Panc1 (cell line): ENCODE measurements at regions not wholly inside any gene's neighbourhood (a gene's known extent, or its start where the extent isn't known, plus 50 kb on each side); places are given as distances from the start of the nearest gene placed in this dataset.

Experiments
- ATAC-seq: fragments of 200-7000 bp; cut with Tn5 transposase; 2 replicates; pipeline ENCODE4 v1.9.1; 2020; ENCODE audit warnings: mild to moderate bottlenecking, moderate library complexity
- BruUV-seq: library from RNA; stranded (reverse); fragments of 400-500 nt; replicated peaks from 2 replicates; lab custom pipeline; 2021; lab: Mats Ljungman, UMichigan
- CTCF ChIA-PET: fragments of 300-600 bp; sonication (Branson Sonifier 250); formaldehyde crosslinking; loops from one replicate; lab custom pipeline; 2022; ENCODE audit warnings: antibody characterized with exemption; lab: Charles Lee
- POLR2A ChIA-PET: fragments of 300-600 bp; sonication (Branson Sonifier 250); formaldehyde crosslinking; loops from one replicate; lab custom pipeline; 2022; ENCODE audit warnings: antibody characterized with exemption; lab: Charles Lee
- DNase-seq: peaks from one replicate; pipeline ENCODE4 v3.0.0-alpha.2; 2010; ENCODE audit warnings: low read depth, low spot score
- H3K27ac ChIP-seq: 2 replicates; pipeline ENCODE4 v1.5.1; 2011; ENCODE audit warnings: mild to moderate bottlenecking, low read length, inconsistent platforms
- H3K27me3 ChIP-seq: fragments of 200-500 bp; sonication (Bioruptor generic); 2 replicates; pipeline ENCODE4 v1.6.0; 2014; ENCODE audit warnings: low read length, inconsistent platforms; ENCODE audit not compliant: control insufficient read depth, insufficient read depth
- H3K36me3 ChIP-seq: fragments of 200-500 bp; sonication (Bioruptor generic); 2 replicates; pipeline ENCODE4 v1.5.1; 2014; ENCODE audit warnings: inconsistent platforms, mild to moderate bottlenecking, low read length, moderate library complexity; ENCODE audit not compliant: control insufficient read depth, insufficient read depth
- H3K4me1 ChIP-seq: 2 replicates; pipeline ENCODE4 v1.5.1; 2011; ENCODE audit warnings: inconsistent platforms, mild to moderate bottlenecking, low read length, moderate library complexity; ENCODE audit not compliant: control insufficient read depth, insufficient read depth
- H3K4me3 ChIP-seq, 2 experiments: 2 replicates each; pipeline ENCODE4 v1.5.1; 2011 to 2012; ENCODE audit warnings: low read depth in 2 of 2, low read length in 2 of 2, mild to moderate bottlenecking in 2 of 2, inconsistent platforms in 1 of 2, moderate library complexity in 1 of 2
- H3K9me3 ChIP-seq: fragments of 200-500 bp; sonication (Bioruptor generic); 2 replicates; pipeline ENCODE4 v1.5.1; 2014; ENCODE audit warnings: low read depth, mild to moderate bottlenecking, inconsistent platforms, low read length, moderate library complexity; ENCODE audit not compliant: control insufficient read depth, insufficient read depth
- POLR2AphosphoS5 ChIP-seq: IDR thresholded peaks from 2 replicates; pipeline ENCODE4 v1.6.1; 2012; ENCODE audit warnings: mild to moderate bottlenecking, low read depth, low read length, moderate library complexity
- SIN3A ChIP-seq: IDR thresholded peaks from 2 replicates; pipeline ENCODE4 v1.6.1; 2012; ENCODE audit warnings: low read depth, mild to moderate bottlenecking, low read length, moderate library complexity, borderline replicate concordance; ENCODE audit not compliant: insufficient read depth
- TCF7L2 ChIP-seq: IDR thresholded peaks from 2 replicates; pipeline ENCODE4 v1.6.1; 2011; ENCODE audit warnings: mild to moderate bottlenecking, low read depth, low read length, inconsistent platforms
- in situ Hi-C: cut with HindIII; loops from 2 replicates; pipeline ENCODE4 v1.10.0; 2016; ENCODE audit warnings: low sequenced_read_pairs, low pct_unique_long_range_greater_than_20kb
- intact Hi-C: fragments of 100-400 bp; cut with micrococcal nuclease; formaldehyde crosslinking; loops from one replicate; pipeline ENCODE4 v1.10.0; 2022; ENCODE audit not compliant: unreplicated experiment
- TF ChIP-seq, protein P1 (sequence below), 2 experiments: IDR thresholded peaks; 2 replicates each; pipeline ENCODE4 v1.6.1; 2011 to 2012; ENCODE audit warnings: low read depth in 2 of 2, control low read depth in 1 of 2, low read length in 1 of 2, mild to moderate bottlenecking in 1 of 2, moderate library complexity in 1 of 2; ENCODE audit not compliant: insufficient read depth in 1 of 2
- TF ChIP-seq, protein P2 (sequence below): fragments of 450-650 bp; IDR thresholded peaks from 2 replicates; pipeline ENCODE4 v1.5.1; 2017; ENCODE audit warnings: mild to moderate bottlenecking

DNA sequence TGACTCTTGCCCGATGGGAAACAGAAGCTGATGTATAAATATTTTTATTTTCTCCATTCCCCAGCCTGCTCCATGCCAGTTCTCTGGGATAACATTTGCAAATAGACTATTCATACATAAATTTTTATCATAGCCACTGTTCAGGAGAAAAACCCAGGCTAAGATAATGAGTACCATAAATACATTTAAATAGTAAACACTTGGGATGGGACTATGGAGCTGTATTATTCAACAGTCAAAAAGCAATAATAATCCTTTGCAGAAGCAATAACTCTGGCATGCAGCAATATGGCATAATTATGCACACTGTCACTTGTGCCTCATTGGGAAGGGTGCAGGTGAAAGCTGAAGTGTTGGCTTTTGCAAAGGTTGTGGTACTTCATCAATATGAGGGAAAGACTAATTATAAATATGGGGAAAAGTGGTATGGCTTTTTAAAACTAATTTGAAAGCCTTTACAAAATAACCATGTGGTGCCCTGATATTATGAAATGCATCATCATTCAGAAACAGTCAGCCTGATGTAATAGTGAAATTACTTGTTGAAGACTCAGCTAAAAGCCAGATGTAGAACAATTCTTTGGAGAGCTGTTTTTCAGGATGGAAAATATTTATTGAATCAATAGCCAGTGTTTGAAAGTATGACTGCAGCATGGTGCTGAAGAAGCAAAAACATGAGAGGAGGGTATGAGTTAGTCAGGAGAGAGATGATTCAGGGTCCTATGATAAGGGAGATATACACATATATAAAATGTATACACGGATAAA is 2476.7 kb downstream of the PCDH9 start:
- TF ChIP-seq, protein P1, sequence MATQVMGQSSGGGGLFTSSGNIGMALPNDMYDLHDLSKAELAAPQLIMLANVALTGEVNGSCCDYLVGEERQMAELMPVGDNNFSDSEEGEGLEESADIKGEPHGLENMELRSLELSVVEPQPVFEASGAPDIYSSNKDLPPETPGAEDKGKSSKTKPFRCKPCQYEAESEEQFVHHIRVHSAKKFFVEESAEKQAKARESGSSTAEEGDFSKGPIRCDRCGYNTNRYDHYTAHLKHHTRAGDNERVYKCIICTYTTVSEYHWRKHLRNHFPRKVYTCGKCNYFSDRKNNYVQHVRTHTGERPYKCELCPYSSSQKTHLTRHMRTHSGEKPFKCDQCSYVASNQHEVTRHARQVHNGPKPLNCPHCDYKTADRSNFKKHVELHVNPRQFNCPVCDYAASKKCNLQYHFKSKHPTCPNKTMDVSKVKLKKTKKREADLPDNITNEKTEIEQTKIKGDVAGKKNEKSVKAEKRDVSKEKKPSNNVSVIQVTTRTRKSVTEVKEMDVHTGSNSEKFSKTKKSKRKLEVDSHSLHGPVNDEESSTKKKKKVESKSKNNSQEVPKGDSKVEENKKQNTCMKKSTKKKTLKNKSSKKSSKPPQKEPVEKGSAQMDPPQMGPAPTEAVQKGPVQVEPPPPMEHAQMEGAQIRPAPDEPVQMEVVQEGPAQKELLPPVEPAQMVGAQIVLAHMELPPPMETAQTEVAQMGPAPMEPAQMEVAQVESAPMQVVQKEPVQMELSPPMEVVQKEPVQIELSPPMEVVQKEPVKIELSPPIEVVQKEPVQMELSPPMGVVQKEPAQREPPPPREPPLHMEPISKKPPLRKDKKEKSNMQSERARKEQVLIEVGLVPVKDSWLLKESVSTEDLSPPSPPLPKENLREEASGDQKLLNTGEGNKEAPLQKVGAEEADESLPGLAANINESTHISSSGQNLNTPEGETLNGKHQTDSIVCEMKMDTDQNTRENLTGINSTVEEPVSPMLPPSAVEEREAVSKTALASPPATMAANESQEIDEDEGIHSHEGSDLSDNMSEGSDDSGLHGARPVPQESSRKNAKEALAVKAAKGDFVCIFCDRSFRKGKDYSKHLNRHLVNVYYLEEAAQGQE (IDR thresholded peaks at IDR 0.05; ENCODE audit: insufficient read depth in 1 of 2, low read depth in 2 of 2, low read length in 1 of 2) = no peak
- TF ChIP-seq POLR2AphosphoS5 = no peak
- no peak for TF ChIP-seq TCF7L2
- TF ChIP-seq, protein P2, sequence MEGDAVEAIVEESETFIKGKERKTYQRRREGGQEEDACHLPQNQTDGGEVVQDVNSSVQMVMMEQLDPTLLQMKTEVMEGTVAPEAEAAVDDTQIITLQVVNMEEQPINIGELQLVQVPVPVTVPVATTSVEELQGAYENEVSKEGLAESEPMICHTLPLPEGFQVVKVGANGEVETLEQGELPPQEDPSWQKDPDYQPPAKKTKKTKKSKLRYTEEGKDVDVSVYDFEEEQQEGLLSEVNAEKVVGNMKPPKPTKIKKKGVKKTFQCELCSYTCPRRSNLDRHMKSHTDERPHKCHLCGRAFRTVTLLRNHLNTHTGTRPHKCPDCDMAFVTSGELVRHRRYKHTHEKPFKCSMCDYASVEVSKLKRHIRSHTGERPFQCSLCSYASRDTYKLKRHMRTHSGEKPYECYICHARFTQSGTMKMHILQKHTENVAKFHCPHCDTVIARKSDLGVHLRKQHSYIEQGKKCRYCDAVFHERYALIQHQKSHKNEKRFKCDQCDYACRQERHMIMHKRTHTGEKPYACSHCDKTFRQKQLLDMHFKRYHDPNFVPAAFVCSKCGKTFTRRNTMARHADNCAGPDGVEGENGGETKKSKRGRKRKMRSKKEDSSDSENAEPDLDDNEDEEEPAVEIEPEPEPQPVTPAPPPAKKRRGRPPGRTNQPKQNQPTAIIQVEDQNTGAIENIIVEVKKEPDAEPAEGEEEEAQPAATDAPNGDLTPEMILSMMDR = no peak
- TF ChIP-seq SIN3A = no peak
- no peak for ATAC-seq
- ChIA-PET POLR2A (no interaction called here), CTCF (interaction anchor here (0.7 kb wide), 1 partner anchor 141 kb away, joined by 4 read pairs; no protein-coding TSS in a partner anchor)
- DNase-seq = no peak
- intact Hi-C loops (no loop called here), in situ Hi-C loops (no loop called here)
- no TSS peak for BruUV-seq
- Histone ChIP-seq H3K4me3 (no peak overlapping the region), H3K36me3 (no peaks in the 10 kb centered on the region), H3K9me3 (no peaks in the 10 kb centered on the region), H3K4me1 (no peaks in the 10 kb centered on the region), H3K27me3 (no peaks in the 10 kb centered on the region), H3K27ac (no peak overlapping the region)

DNA sequence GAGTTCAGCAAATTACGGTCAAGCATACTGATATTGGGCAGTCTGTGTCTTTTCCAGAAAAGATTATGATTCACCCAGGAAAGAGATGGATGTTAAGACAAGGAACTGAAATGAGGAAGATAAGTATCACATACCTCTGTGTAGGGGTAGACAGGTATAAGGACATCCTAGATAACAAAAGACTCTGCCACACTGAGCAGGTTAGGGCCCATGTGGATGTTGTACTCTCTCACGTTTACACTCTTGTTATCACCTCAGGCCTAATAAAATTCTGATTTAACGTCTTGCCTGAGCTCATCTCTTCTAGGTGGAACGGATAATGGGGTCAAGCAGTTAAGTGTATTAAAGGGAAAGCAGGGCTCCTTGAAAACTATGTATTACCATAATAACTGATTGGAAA is 2480.8 kb downstream of the PCDH9 start:
- no TSS peak for BruUV-seq
- ChIA-PET CTCF (no interaction called here), POLR2A (interaction anchor here (0.7 kb wide), 1 partner anchor 139 kb away, joined by 3 read pairs; no protein-coding TSS in a partner anchor)
- H3K27ac ChIP-seq = no peak overlapping the region
- ATAC-seq = no peak
- no peaks in the 10 kb centered on the region for H3K4me1 ChIP-seq
- H3K36me3 ChIP-seq = no peaks in the 10 kb centered on the region
- TF ChIP-seq, protein P2 = no peak
- TF ChIP-seq POLR2AphosphoS5 (no peak), SIN3A (no peak), TCF7L2 (no peak)
- TF ChIP-seq, protein P1 (IDR thresholded peaks at IDR 0.05; ENCODE audit: insufficient read depth in 1 of 2, low read depth in 2 of 2, low read length in 1 of 2) = no peak
- no peak for DNase-seq
- H3K4me3 ChIP-seq = no peak overlapping the region
- no peaks in the 10 kb centered on the region for H3K27me3 ChIP-seq
- H3K9me3 ChIP-seq = no peaks in the 10 kb centered on the region
- in situ Hi-C loops (no loop called here), intact Hi-C loops (no loop called here)
